ENCODE measurements at regions not wholly inside any gene's neighbourhood (a gene's known extent, or its start where the extent isn't known, plus 50 kb on each side); places are given as distances from the start of the nearest gene placed in this dataset.

DNA sequence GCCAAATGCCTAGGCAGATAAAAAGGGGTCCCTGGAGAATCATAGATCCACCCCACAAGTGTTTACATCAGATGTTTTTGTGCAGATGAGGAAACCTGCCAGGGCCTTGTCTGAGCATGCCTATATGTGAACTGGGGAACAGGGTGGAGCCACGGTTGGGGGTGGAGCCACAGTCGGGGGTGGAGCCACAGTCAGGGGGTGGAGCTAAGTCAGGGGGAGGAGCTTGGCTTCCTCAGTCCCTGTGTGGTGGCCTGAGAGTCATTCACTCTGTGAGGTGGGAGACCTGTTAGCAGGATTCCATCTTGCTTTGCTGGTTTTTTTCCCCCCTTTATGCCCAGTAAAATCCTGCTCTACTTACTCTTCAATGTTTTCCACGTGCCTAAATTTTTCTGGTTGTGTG is 57.8 kb upstream of the TGFBR2 start:
- no peak overlapping the region for H3K4me3 Mint-ChIP-seq (ENCODE audit: unreplicated experiment)
- H3K9me3 Mint-ChIP-seq (ENCODE audit: unreplicated experiment), result no peaks in the 10 kb centered on the region
- H3K27me3 Mint-ChIP-seq (ENCODE audit: unreplicated experiment), result peaks cover 4% of the 10 kb centered on the region
- no peaks in the 10 kb centered on the region for H3K36me3 Mint-ChIP-seq (ENCODE audit: low read depth, unreplicated experiment)
- TF ChIP-seq, protein P1, sequence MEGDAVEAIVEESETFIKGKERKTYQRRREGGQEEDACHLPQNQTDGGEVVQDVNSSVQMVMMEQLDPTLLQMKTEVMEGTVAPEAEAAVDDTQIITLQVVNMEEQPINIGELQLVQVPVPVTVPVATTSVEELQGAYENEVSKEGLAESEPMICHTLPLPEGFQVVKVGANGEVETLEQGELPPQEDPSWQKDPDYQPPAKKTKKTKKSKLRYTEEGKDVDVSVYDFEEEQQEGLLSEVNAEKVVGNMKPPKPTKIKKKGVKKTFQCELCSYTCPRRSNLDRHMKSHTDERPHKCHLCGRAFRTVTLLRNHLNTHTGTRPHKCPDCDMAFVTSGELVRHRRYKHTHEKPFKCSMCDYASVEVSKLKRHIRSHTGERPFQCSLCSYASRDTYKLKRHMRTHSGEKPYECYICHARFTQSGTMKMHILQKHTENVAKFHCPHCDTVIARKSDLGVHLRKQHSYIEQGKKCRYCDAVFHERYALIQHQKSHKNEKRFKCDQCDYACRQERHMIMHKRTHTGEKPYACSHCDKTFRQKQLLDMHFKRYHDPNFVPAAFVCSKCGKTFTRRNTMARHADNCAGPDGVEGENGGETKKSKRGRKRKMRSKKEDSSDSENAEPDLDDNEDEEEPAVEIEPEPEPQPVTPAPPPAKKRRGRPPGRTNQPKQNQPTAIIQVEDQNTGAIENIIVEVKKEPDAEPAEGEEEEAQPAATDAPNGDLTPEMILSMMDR (IDR thresholded peaks at IDR 0.05; ENCODE audit: unreplicated experiment), result no peak
- no peak overlapping the region for H3K27ac Mint-ChIP-seq (ENCODE audit: unreplicated experiment)
- H3K4me1 Mint-ChIP-seq (ENCODE audit: unreplicated experiment), result peaks cover 47% of the 10 kb centered on the region
- peak; percentile 7 for DNase-seq (ENCODE audit: low spot score)

DNA sequence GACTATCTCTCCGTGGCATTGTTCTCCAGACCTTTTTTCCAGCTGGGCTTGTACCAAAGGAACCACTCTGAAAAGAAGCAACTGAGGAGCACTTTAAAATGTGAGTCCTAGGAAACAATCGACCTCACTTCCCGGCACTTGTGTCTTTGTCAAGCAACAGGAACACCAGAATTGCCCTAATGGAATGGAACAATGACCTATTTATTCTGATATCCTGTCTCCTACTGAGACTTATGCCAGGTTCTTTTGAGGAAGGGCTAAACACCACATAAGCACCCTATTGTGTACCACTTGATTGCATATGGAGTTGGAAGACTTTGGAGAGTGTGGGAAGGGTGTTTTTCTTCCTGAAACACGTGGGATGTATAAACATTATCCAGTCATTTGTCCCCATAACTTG is 56.8 kb upstream of the TGFBR2 start:
- Mint-ChIP-seq H3K36me3 (ENCODE audit: low read depth, unreplicated experiment) (no peaks in the 10 kb centered on the region), H3K27me3 (ENCODE audit: unreplicated experiment) (peaks cover 4% of the 10 kb centered on the region), H3K4me1 (ENCODE audit: unreplicated experiment) (peaks cover 46% of the 10 kb centered on the region), H3K9me3 (ENCODE audit: unreplicated experiment) (no peaks in the 10 kb centered on the region), H3K4me3 (ENCODE audit: unreplicated experiment) (peak overlapping the region; percentile 7), H3K27ac (ENCODE audit: unreplicated experiment) (peak overlapping the region; percentile 93)
- TF ChIP-seq, protein P1 (IDR thresholded peaks at IDR 0.05; ENCODE audit: unreplicated experiment), result no peak
- DNase-seq (ENCODE audit: low spot score), result no peak

DNA sequence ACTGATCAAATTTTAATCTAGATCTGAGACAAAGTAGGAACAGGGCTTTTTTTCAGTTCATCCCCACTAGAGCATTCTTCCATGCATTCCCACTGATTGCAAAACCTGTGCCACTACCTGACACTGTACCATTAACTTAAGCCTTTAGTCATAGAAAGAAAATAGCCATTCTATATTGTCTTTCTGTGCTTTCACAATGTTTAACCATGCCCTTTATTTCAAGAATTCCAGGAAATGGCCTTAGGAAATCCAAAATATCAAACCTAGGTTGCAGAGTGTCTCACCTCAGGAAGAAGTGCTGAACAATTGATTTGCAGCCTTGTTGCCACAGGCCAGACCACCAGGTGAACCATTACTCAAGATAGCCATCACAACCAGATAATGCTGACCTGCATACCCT is 56.2 kb upstream of the TGFBR2 start:
- Mint-ChIP-seq H3K27ac (ENCODE audit: unreplicated experiment) (peak overlapping the region; percentile 93), H3K9me3 (ENCODE audit: unreplicated experiment) (no peaks in the 10 kb centered on the region), H3K4me1 (ENCODE audit: unreplicated experiment) (peaks cover 40% of the 10 kb centered on the region), H3K4me3 (ENCODE audit: unreplicated experiment) (no peak overlapping the region), H3K36me3 (ENCODE audit: low read depth, unreplicated experiment) (no peaks in the 10 kb centered on the region), H3K27me3 (ENCODE audit: unreplicated experiment) (peaks cover 4% of the 10 kb centered on the region)
- DNase-seq (ENCODE audit: low spot score), result no peak
- TF ChIP-seq, protein P1 (IDR thresholded peaks at IDR 0.05; ENCODE audit: unreplicated experiment), result no peak

DNA sequence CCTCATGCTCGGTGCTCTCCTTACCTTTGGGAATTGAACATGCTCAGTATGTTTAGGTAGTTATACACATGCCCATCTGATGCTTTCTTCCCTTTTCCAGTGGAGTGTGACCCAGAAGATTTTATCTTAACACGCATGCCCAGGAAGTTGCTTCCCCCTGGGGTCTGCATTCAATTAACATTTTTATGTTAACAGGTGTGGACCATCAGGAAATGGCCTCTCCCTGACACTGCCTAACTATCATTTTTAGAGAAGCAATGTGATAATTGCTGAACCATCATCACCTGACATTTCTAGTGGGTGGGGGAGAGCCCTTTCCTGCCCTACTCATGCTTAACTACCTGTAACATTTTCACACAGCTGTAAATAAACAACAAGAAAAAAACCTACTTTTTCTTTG is 55.1 kb upstream of the TGFBR2 start:
- H3K27me3 Mint-ChIP-seq (ENCODE audit: unreplicated experiment), result peaks cover 4% of the 10 kb centered on the region

DNA sequence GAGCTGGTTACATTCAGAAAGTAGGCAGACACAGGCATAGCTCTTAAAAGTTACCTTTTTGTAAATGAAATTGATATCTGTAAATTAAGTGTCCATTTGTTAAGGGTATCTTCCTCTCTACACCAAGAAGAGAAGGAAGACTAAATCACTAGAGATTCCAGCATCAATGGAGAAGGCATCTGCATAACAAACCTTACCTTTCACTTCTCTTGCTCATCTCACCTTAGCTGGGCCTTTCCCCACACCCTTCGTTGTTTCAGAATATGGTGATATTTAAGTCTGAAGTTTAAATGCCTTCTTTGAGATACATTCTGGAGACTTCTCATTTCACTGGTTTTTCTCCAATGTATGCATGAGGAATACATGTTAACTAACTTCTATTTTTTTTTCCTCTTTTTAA is 54.5 kb upstream of the TGFBR2 start:
- no peak overlapping the region for H3K4me3 Mint-ChIP-seq (ENCODE audit: unreplicated experiment)
- H3K9me3 Mint-ChIP-seq (ENCODE audit: unreplicated experiment), result no peaks in the 10 kb centered on the region
- TF ChIP-seq, protein P1 (IDR thresholded peaks at IDR 0.05; ENCODE audit: unreplicated experiment), result no peak
- H3K27me3 Mint-ChIP-seq (ENCODE audit: unreplicated experiment), result peaks cover 4% of the 10 kb centered on the region
- no peaks in the 10 kb centered on the region for H3K36me3 Mint-ChIP-seq (ENCODE audit: low read depth, unreplicated experiment)
- peaks cover 39% of the 10 kb centered on the region for H3K4me1 Mint-ChIP-seq (ENCODE audit: unreplicated experiment)
- peak overlapping the region; percentile 28 for H3K27ac Mint-ChIP-seq (ENCODE audit: unreplicated experiment)
- DNase-seq (ENCODE audit: low spot score), result no peak

More for the DNA sequence above, 55.1 kb upstream of the TGFBR2 start:
- Mint-ChIP-seq H3K4me1 (ENCODE audit: unreplicated experiment) (peaks cover 39% of the 10 kb centered on the region), H3K27ac (ENCODE audit: unreplicated experiment) (peak overlapping the region; percentile 93), H3K9me3 (ENCODE audit: unreplicated experiment) (no peaks in the 10 kb centered on the region), H3K4me3 (ENCODE audit: unreplicated experiment) (no peak overlapping the region), H3K36me3 (ENCODE audit: low read depth, unreplicated experiment) (no peaks in the 10 kb centered on the region)
- TF ChIP-seq, protein P1 (IDR thresholded peaks at IDR 0.05; ENCODE audit: unreplicated experiment), result no peak
- DNase-seq (ENCODE audit: low spot score), result no peak
